HUES64 (cell line): ENCODE measurements at regions not wholly inside any gene's neighbourhood (a gene's known extent, or its start where the extent isn't known, plus 50 kb on each side); places are given as distances from the start of the nearest gene placed in this dataset.

Experiments used
- H3K27ac ChIP-seq: 2 replicates; pipeline ENCODE4 v1.7.0; 2013; ENCODE audit warnings: low read depth, low read length, inconsistent platforms
- H3K27me3 ChIP-seq: 2 replicates; pipeline ENCODE4 v1.6.1; 2013; ENCODE audit warnings: mild to moderate bottlenecking, low read length; ENCODE audit not compliant: insufficient read depth
- H3K36me3 ChIP-seq: 2 replicates; pipeline ENCODE4 v1.6.1; 2013; ENCODE audit warnings: mild to moderate bottlenecking, low read length; ENCODE audit not compliant: insufficient read depth
- H3K4me1 ChIP-seq: 2 replicates; pipeline ENCODE4 v1.6.1; 2013; ENCODE audit warnings: mild to moderate bottlenecking, low read length, moderate library complexity; ENCODE audit not compliant: insufficient read depth
- H3K4me3 ChIP-seq: 2 replicates; pipeline ENCODE4 v1.5.1; 2013; ENCODE audit warnings: mild to moderate bottlenecking, low read length, moderate library complexity
- H3K9ac ChIP-seq: 2 replicates; pipeline ENCODE4 v1.6.1; 2013; ENCODE audit warnings: mild to moderate bottlenecking, low read depth, low read length
- H3K9me3 ChIP-seq: 2 replicates; pipeline ENCODE4 v1.6.1; 2013; ENCODE audit warnings: low read depth, low read length; ENCODE audit not compliant: insufficient read depth
- WGBS: fragments of 150-250, 120-280 bp; methylation state at CpG from one replicate; pipeline ENCODE4 v1.1.7; 2013; ENCODE audit warnings: missing lambda C conversion rate; 5-methylcytosine and 5-hydroxymethylcytosine counted together

GRCh38 chr1:177865807-177866206, 104.1 kb downstream of the SEC16B start:
- WGBS: no CpG with 5 or more reads among the region's 3 CpGs
- H3K4me3 ChIP-seq: no peak overlapping the region
- H3K27me3 ChIP-seq: no peaks in the 10 kb centered on the region
- H3K9ac ChIP-seq: no peak overlapping the region
- H3K36me3 ChIP-seq: no peaks in the 10 kb centered on the region
- H3K27ac ChIP-seq: no peak overlapping the region
- no peaks in the 10 kb centered on the region for H3K9me3 ChIP-seq
- H3K4me1 ChIP-seq: no peaks in the 10 kb centered on the region

- Histone ChIP-seq H3K4me1 (no peaks in the 10 kb centered on the region), H3K4me3 (no peak overlapping the region), H3K27ac (no peak overlapping the region), H3K27me3 (no peaks in the 10 kb centered on the region), H3K36me3 (no peaks in the 10 kb centered on the region), H3K9me3 (no peaks in the 10 kb centered on the region), H3K9ac (no peak overlapping the region)
- 78% methylated on average over 2 of the region's 2 CpGs for WGBS
These were observed 105.1 kb downstream of the SEC16B start for GRCh38 chr1:177864538-177865305.

GRCh38 chr1:177863796-177864195, 106.1 kb downstream of the SEC16B start:
- Histone ChIP-seq H3K27me3 (no peaks in the 10 kb centered on the region), H3K9me3 (no peaks in the 10 kb centered on the region), H3K27ac (no peak overlapping the region), H3K4me3 (no peak overlapping the region), H3K36me3 (no peaks in the 10 kb centered on the region), H3K9ac (no peak overlapping the region), H3K4me1 (no peaks in the 10 kb centered on the region)
- 96% methylated on average over 4 of the region's 4 CpGs for WGBS

GRCh38 chr1:177862916-177863315, 106.9 kb downstream of the SEC16B start:
- Histone ChIP-seq H3K9ac (no peak overlapping the region), H3K27ac (no peak overlapping the region), H3K4me1 (no peaks in the 10 kb centered on the region), H3K4me3 (no peak overlapping the region), H3K9me3 (no peaks in the 10 kb centered on the region), H3K36me3 (no peaks in the 10 kb centered on the region), H3K27me3 (no peaks in the 10 kb centered on the region)
- 100% methylated on average over 1 of the region's 2 CpGs for WGBS

- Histone ChIP-seq H3K9me3 (no peaks in the 10 kb centered on the region), H3K4me1 (no peaks in the 10 kb centered on the region), H3K9ac (no peak overlapping the region), H3K27ac (no peak overlapping the region), H3K36me3 (no peaks in the 10 kb centered on the region), H3K4me3 (no peak overlapping the region), H3K27me3 (no peaks in the 10 kb centered on the region)
- 79% methylated on average over 2 of the region's 2 CpGs for WGBS
These were observed 110.3 kb downstream of the SEC16B start for GRCh38 chr1:177859572-177859971.

GRCh38 chr1:177858332-177858821, 111.5 kb downstream of the SEC16B start:
- Histone ChIP-seq H3K4me1 (no peaks in the 10 kb centered on the region), H3K9me3 (no peaks in the 10 kb centered on the region), H3K4me3 (no peak overlapping the region), H3K9ac (no peak overlapping the region), H3K27ac (no peak overlapping the region), H3K36me3 (no peaks in the 10 kb centered on the region), H3K27me3 (no peaks in the 10 kb centered on the region)
- WGBS: 84% methylated on average over 9 of the region's 10 CpGs

- no peaks in the 10 kb centered on the region for H3K4me1 ChIP-seq
- no peak overlapping the region for H3K4me3 ChIP-seq
- WGBS: 90% methylated on average over 4 of the region's 5 CpGs
- H3K27me3 ChIP-seq: no peaks in the 10 kb centered on the region
- no peaks in the 10 kb centered on the region for H3K9me3 ChIP-seq
- H3K36me3 ChIP-seq: no peaks in the 10 kb centered on the region
- H3K9ac ChIP-seq: no peak overlapping the region
- no peak overlapping the region for H3K27ac ChIP-seq
These were observed 112.6 kb downstream of the SEC16B start for GRCh38 chr1:177857285-177857684.

GRCh38 chr1:177854951-177855350, 114.9 kb downstream of the SEC16B start:
- Histone ChIP-seq H3K9me3 (no peaks in the 10 kb centered on the region), H3K4me1 (no peaks in the 10 kb centered on the region), H3K36me3 (no peaks in the 10 kb centered on the region), H3K27ac (no peak overlapping the region), H3K9ac (no peak overlapping the region), H3K4me3 (no peak overlapping the region), H3K27me3 (no peaks in the 10 kb centered on the region)

GRCh38 chr1:177849579-177850290, 120.1 kb downstream of the SEC16B start:
- Histone ChIP-seq H3K27ac (no peak overlapping the region), H3K27me3 (no peaks in the 10 kb centered on the region), H3K4me3 (no peak overlapping the region), H3K4me1 (no peaks in the 10 kb centered on the region), H3K36me3 (no peaks in the 10 kb centered on the region), H3K9ac (no peak overlapping the region), H3K9me3 (no peaks in the 10 kb centered on the region)
- 93% methylated on average over 2 of the region's 3 CpGs for WGBS

GRCh38 chr1:177849130-177849529, 120.7 kb downstream of the SEC16B start:
- H3K9ac ChIP-seq: no peak overlapping the region
- no peaks in the 10 kb centered on the region for H3K9me3 ChIP-seq
- no peaks in the 10 kb centered on the region for H3K36me3 ChIP-seq
- H3K27me3 ChIP-seq: no peaks in the 10 kb centered on the region
- no peak overlapping the region for H3K27ac ChIP-seq
- no peaks in the 10 kb centered on the region for H3K4me1 ChIP-seq
- H3K4me3 ChIP-seq: no peak overlapping the region

- Histone ChIP-seq H3K9me3 (no peaks in the 10 kb centered on the region), H3K36me3 (no peaks in the 10 kb centered on the region), H3K4me3 (no peak overlapping the region), H3K4me1 (no peaks in the 10 kb centered on the region), H3K27me3 (no peaks in the 10 kb centered on the region), H3K27ac (no peak overlapping the region), H3K9ac (no peak overlapping the region)
- WGBS: 87% methylated on average over 4 of the region's 4 CpGs
These were observed 121.3 kb downstream of the SEC16B start for GRCh38 chr1:177848577-177848976.
